Stimulated activated memory B cell treated with anti-CD40 and anti-IgM and Interleukin-4, amounts not matched to agents 10 μg/mL and 1 μg/mL and 100 μg/mL, for 72 hours (primary cell): ENCODE measurements at regions not wholly inside any gene's neighbourhood (a gene's known extent, or its start where the extent isn't known, plus 50 kb on each side); places are given as distances from the start of the nearest gene placed in this dataset.
"Not testable (repeated sequence)": the region's sequence is repeated elsewhere in the genome, so short reads cannot be mapped to it uniquely, and the experiment has no call there.

Experiments used
- ATAC-seq: fragments of 150-1000 bp; cut with Tn5 transposase; 2 replicates; pipeline ENCODE4 v1.10.0; 2021
- H3K27ac Mint-ChIP-seq: one replicate; pipeline ENCODE4 v1.8.0; 2022; ENCODE audit warnings: mild to moderate bottlenecking, mixed read lengths
- H3K27me3 Mint-ChIP-seq: one replicate; pipeline ENCODE4 v1.8.0; 2022; ENCODE audit warnings: mixed read lengths
- H3K36me3 Mint-ChIP-seq: one replicate; pipeline ENCODE4 v1.8.0; 2022; ENCODE audit warnings: mixed read lengths
- H3K4me1 Mint-ChIP-seq: one replicate; pipeline ENCODE4 v1.8.0; 2022; ENCODE audit warnings: mixed read lengths
- H3K4me3 Mint-ChIP-seq: one replicate; pipeline ENCODE4 v1.8.0; 2022; ENCODE audit warnings: mild to moderate bottlenecking, moderate library complexity, mixed read lengths
- H3K9me3 Mint-ChIP-seq: one replicate; pipeline ENCODE4 v1.8.0; 2022; ENCODE audit warnings: mixed read lengths

- Mint-ChIP-seq H3K9me3 (no peaks in the 10 kb centered on the region), H3K27ac (no peak overlapping the region), H3K4me1 (peaks cover 14% of the 10 kb centered on the region), H3K36me3 (no peaks in the 10 kb centered on the region), H3K27me3 (peaks cover 6% of the 10 kb centered on the region), H3K4me3 (no peak overlapping the region)
- no peak for ATAC-seq
Observed at GRCh38 chr3:194189243-194189791, 53.4 kb downstream of the HES1 start.

GRCh38 chr3:194191850-194192249, 55.9 kb downstream of the HES1 start:
- H3K4me3 Mint-ChIP-seq, H3K36me3 Mint-ChIP-seq, H3K27me3 Mint-ChIP-seq, ATAC-seq, H3K9me3 Mint-ChIP-seq, H3K27ac Mint-ChIP-seq: not testable (repeated sequence)
- peaks cover 19% of the 10 kb centered on the region for H3K4me1 Mint-ChIP-seq

GRCh38 chr3:194194051-194194756, 58.3 kb downstream of the HES1 start:
- H3K27me3 Mint-ChIP-seq: no peaks in the 10 kb centered on the region
- peak overlapping the region; percentile 49 for H3K4me3 Mint-ChIP-seq
- peaks cover 25% of the 10 kb centered on the region for H3K4me1 Mint-ChIP-seq
- no peaks in the 10 kb centered on the region for H3K9me3 Mint-ChIP-seq
- peak overlapping the region; percentile 64 for H3K27ac Mint-ChIP-seq
- H3K36me3 Mint-ChIP-seq: no peaks in the 10 kb centered on the region
- ATAC-seq: peak; percentile 87

GRCh38 chr3:194194757-194195085, 58.8 kb downstream of the HES1 start:
- H3K4me1 Mint-ChIP-seq: peaks cover 27% of the 10 kb centered on the region
- no peaks in the 10 kb centered on the region for H3K36me3 Mint-ChIP-seq
- ATAC-seq: no peak
- H3K4me3 Mint-ChIP-seq: peak overlapping the region; percentile 49
- no peaks in the 10 kb centered on the region for H3K27me3 Mint-ChIP-seq
- peak overlapping the region; percentile 64 for H3K27ac Mint-ChIP-seq
- no peaks in the 10 kb centered on the region for H3K9me3 Mint-ChIP-seq

- no peaks in the 10 kb centered on the region for H3K9me3 Mint-ChIP-seq
- H3K27ac Mint-ChIP-seq: no peak overlapping the region
- ATAC-seq: no peak
- no peak overlapping the region for H3K4me3 Mint-ChIP-seq
- no peaks in the 10 kb centered on the region for H3K27me3 Mint-ChIP-seq
- H3K36me3 Mint-ChIP-seq: no peaks in the 10 kb centered on the region
- peaks cover 31% of the 10 kb centered on the region for H3K4me1 Mint-ChIP-seq
Observed at GRCh38 chr3:194195611-194196010, 59.7 kb downstream of the HES1 start.

- H3K27ac Mint-ChIP-seq: no peak overlapping the region
- H3K9me3 Mint-ChIP-seq: no peaks in the 10 kb centered on the region
- H3K4me3 Mint-ChIP-seq: no peak overlapping the region
- no peaks in the 10 kb centered on the region for H3K27me3 Mint-ChIP-seq
- no peak for ATAC-seq
- no peaks in the 10 kb centered on the region for H3K36me3 Mint-ChIP-seq
- H3K4me1 Mint-ChIP-seq: peaks cover 31% of the 10 kb centered on the region
Observed at GRCh38 chr3:194196876-194197275, 60.9 kb downstream of the HES1 start.

GRCh38 chr3:194197396-194197960, 61.5 kb downstream of the HES1 start:
- Mint-ChIP-seq H3K27me3 (peaks cover 2% of the 10 kb centered on the region), H3K9me3 (no peaks in the 10 kb centered on the region), H3K4me1 (peaks cover 31% of the 10 kb centered on the region), H3K4me3 (no peak overlapping the region), H3K27ac (no peak overlapping the region), H3K36me3 (no peaks in the 10 kb centered on the region)
- ATAC-seq: no peak

- Mint-ChIP-seq H3K27ac (no peak overlapping the region), H3K4me3 (no peak overlapping the region), H3K36me3 (no peaks in the 10 kb centered on the region), H3K27me3 (peaks cover 8% of the 10 kb centered on the region), H3K4me1 (peaks cover 29% of the 10 kb centered on the region), H3K9me3 (no peaks in the 10 kb centered on the region)
- no peak for ATAC-seq
Observed at GRCh38 chr3:194197981-194198695, 62.2 kb downstream of the HES1 start.

GRCh38 chr3:194198938-194199337, 63.0 kb downstream of the HES1 start:
- no peaks in the 10 kb centered on the region for H3K9me3 Mint-ChIP-seq
- H3K36me3 Mint-ChIP-seq: no peaks in the 10 kb centered on the region
- H3K4me1 Mint-ChIP-seq: peaks cover 29% of the 10 kb centered on the region
- ATAC-seq: no peak
- H3K4me3 Mint-ChIP-seq: no peak overlapping the region
- peaks cover 9% of the 10 kb centered on the region for H3K27me3 Mint-ChIP-seq
- H3K27ac Mint-ChIP-seq: no peak overlapping the region

- no peak for ATAC-seq
- Mint-ChIP-seq H3K27me3 (peaks cover 17% of the 10 kb centered on the region), H3K4me3 (no peak overlapping the region), H3K36me3 (no peaks in the 10 kb centered on the region), H3K27ac (no peak overlapping the region), H3K9me3 (no peaks in the 10 kb centered on the region), H3K4me1 (peaks cover 19% of the 10 kb centered on the region)
Observed at GRCh38 chr3:194200422-194201081, 64.6 kb downstream of the HES1 start.

GRCh38 chr3:194201953-194202666, 66.2 kb downstream of the HES1 start:
- ATAC-seq: no peak

GRCh38 chr3:194203482-194204041, 67.6 kb downstream of the HES1 start:
- no peaks in the 10 kb centered on the region for H3K9me3 Mint-ChIP-seq
- no peaks in the 10 kb centered on the region for H3K36me3 Mint-ChIP-seq
- H3K4me1 Mint-ChIP-seq: peaks cover 25% of the 10 kb centered on the region
- peak; percentile 65 for ATAC-seq
- H3K27ac Mint-ChIP-seq: peak overlapping the region; percentile 20
- H3K27me3 Mint-ChIP-seq: peaks cover 38% of the 10 kb centered on the region
- H3K4me3 Mint-ChIP-seq: peak overlapping the region; percentile 69

More at GRCh38 chr3:194201953-194202666, 66.2 kb downstream of the HES1 start:
- no peaks in the 10 kb centered on the region for H3K9me3 Mint-ChIP-seq
- H3K27ac Mint-ChIP-seq: no peak overlapping the region
- H3K27me3 Mint-ChIP-seq: peaks cover 32% of the 10 kb centered on the region
- H3K36me3 Mint-ChIP-seq: no peaks in the 10 kb centered on the region
- peaks cover 25% of the 10 kb centered on the region for H3K4me1 Mint-ChIP-seq
- no peak overlapping the region for H3K4me3 Mint-ChIP-seq

GRCh38 chr3:194204042-194204987, 68.4 kb downstream of the HES1 start:
- Mint-ChIP-seq H3K9me3 (no peaks in the 10 kb centered on the region), H3K27me3 (peaks cover 38% of the 10 kb centered on the region), H3K4me3 (peak overlapping the region; percentile 69), H3K27ac (peak overlapping the region; percentile 20), H3K36me3 (no peaks in the 10 kb centered on the region), H3K4me1 (peaks cover 19% of the 10 kb centered on the region)
- peak; percentile 69 for ATAC-seq
